ENCODE measurements at regions not wholly inside any gene's neighbourhood (a gene's known extent, or its start where the extent isn't known, plus 50 kb on each side); places are given as distances from the start of the nearest gene placed in this dataset.

DNA sequence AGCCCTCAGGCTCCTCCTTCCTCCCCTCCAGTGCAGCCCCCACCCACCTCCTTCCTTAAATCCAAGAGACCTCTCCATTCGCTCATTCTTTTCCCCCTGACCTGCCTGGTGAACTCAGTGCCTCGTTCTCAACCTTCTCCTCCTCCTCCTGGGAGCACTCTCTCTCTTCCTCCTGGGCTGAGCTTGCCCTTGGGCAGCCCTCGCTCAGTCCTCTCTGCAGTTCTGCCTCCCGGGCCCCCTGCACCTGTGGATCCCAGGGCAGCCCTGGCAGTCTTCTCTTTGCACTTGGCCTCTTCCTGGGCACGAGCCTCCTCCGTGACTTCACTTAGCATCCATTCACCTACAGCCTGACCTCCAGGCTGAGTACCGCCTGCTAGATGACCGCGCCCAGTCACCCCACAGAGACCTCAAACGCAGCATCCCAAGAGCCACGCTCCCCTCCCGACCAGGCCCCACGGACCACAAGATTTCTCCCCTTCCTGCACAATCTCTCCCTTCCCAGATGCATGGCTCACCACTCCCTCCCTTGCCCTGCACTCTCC, 58.9 kb upstream of the ID2 start:
- TF ChIP-seq, protein P1, sequence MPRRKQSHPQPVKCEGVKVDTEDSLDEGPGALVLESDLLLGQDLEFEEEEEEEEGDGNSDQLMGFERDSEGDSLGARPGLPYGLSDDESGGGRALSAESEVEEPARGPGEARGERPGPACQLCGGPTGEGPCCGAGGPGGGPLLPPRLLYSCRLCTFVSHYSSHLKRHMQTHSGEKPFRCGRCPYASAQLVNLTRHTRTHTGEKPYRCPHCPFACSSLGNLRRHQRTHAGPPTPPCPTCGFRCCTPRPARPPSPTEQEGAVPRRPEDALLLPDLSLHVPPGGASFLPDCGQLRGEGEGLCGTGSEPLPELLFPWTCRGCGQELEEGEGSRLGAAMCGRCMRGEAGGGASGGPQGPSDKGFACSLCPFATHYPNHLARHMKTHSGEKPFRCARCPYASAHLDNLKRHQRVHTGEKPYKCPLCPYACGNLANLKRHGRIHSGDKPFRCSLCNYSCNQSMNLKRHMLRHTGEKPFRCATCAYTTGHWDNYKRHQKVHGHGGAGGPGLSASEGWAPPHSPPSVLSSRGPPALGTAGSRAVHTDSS (tag by site-specific recombination; IDR thresholded peaks at IDR 0.05), result no peak
- no peak for TF ChIP-seq RBAK (tag by site-specific recombination; IDR thresholded peaks at IDR 0.05)
- TF ChIP-seq, protein P2, sequence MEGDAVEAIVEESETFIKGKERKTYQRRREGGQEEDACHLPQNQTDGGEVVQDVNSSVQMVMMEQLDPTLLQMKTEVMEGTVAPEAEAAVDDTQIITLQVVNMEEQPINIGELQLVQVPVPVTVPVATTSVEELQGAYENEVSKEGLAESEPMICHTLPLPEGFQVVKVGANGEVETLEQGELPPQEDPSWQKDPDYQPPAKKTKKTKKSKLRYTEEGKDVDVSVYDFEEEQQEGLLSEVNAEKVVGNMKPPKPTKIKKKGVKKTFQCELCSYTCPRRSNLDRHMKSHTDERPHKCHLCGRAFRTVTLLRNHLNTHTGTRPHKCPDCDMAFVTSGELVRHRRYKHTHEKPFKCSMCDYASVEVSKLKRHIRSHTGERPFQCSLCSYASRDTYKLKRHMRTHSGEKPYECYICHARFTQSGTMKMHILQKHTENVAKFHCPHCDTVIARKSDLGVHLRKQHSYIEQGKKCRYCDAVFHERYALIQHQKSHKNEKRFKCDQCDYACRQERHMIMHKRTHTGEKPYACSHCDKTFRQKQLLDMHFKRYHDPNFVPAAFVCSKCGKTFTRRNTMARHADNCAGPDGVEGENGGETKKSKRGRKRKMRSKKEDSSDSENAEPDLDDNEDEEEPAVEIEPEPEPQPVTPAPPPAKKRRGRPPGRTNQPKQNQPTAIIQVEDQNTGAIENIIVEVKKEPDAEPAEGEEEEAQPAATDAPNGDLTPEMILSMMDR (tag by site-specific recombination; IDR thresholded peaks at IDR 0.05), result no peak
